SK-N-SH treated with all-trans-retinoic acid at 6 μM for 48 hours (cell line): ENCODE measurements at regions not wholly inside any gene's neighbourhood (a gene's known extent, or its start where the extent isn't known, plus 50 kb on each side); places are given as distances from the start of the nearest gene placed in this dataset.

Experiments
- ATAC-seq: fragments of 200-7000 bp; cut with Tn5 transposase; 3 replicates; pipeline ENCODE4 v1.9.1; 2020; ENCODE audit warnings: mild to moderate bottlenecking, moderate library complexity
- ARNTL ChIP-seq: fragments of 450-650 bp; formaldehyde crosslinking; IDR thresholded peaks from 2 replicates; pipeline ENCODE4 v1.5.0; 2020; ENCODE audit warnings: low read depth, mild to moderate bottlenecking, moderate library complexity, borderline replicate concordance
- ESRRG ChIP-seq: fragments of 250-450 bp; sonication (Bioruptor Pico); IDR thresholded peaks from 2 replicates; pipeline ENCODE4 v1.6.1; 2021; ENCODE audit warnings: mild to moderate bottlenecking
- GLIS3 ChIP-seq: fragments of 250-450 bp; sonication (Bioruptor Pico); IDR thresholded peaks from 2 replicates; pipeline ENCODE4 v1.5.0; 2020; ENCODE audit warnings: mild to moderate bottlenecking, moderate library complexity
- OSR1 ChIP-seq: fragments of 250-450 bp; sonication (Bioruptor Pico); IDR thresholded peaks from 2 replicates; pipeline ENCODE4 v1.8.0; 2022; ENCODE audit warnings: moderate library complexity, mild to moderate bottlenecking, inconsistent platforms
- PPARA ChIP-seq: fragments of 250-450 bp; sonication (Bioruptor Pico); IDR thresholded peaks from 2 replicates; pipeline ENCODE4 v1.5.0; 2020; ENCODE audit warnings: mild to moderate bottlenecking, borderline replicate concordance
- RARB ChIP-seq: fragments of 250-450 bp; sonication (Bioruptor Pico); IDR thresholded peaks from 2 replicates; pipeline ENCODE4 v1.8.0; 2021; ENCODE audit warnings: mild to moderate bottlenecking, moderate library complexity
- TCF4 ChIP-seq: fragments of 250-450 bp; sonication (Bioruptor Pico); IDR thresholded peaks from 2 replicates; pipeline ENCODE4 v1.8.0; 2021; ENCODE audit warnings: mild to moderate bottlenecking, moderate library complexity, borderline replicate concordance
- TOX ChIP-seq: fragments of 250-450 bp; sonication (Bioruptor Pico); IDR thresholded peaks from 2 replicates; pipeline ENCODE4 v1.8.0; 2021; ENCODE audit warnings: mild to moderate bottlenecking, moderate library complexity, borderline replicate concordance
- ZC3H10 ChIP-seq: fragments of 250-450 bp; sonication (Bioruptor Pico); IDR thresholded peaks from 2 replicates; pipeline ENCODE4 v1.5.1; 2021; ENCODE audit warnings: mild to moderate bottlenecking, moderate library complexity
- ZFP3 ChIP-seq: fragments of 250-450 bp; sonication (Bioruptor Pico); IDR thresholded peaks from 2 replicates; pipeline ENCODE4 v1.5.0; 2020; ENCODE audit warnings: mild to moderate bottlenecking, moderate library complexity
- ZFP30 ChIP-seq: fragments of 450-650 bp; formaldehyde crosslinking; IDR thresholded peaks from 2 replicates; pipeline ENCODE4 v1.5.0; 2022; ENCODE audit warnings: mild to moderate bottlenecking, moderate library complexity
- ZNF70 ChIP-seq: fragments of 450-650 bp; formaldehyde crosslinking; IDR thresholded peaks from 2 replicates; pipeline ENCODE4 v1.5.0; 2020; ENCODE audit warnings: mild to moderate bottlenecking, moderate library complexity
- ZNF8 ChIP-seq: fragments of 450-650 bp; formaldehyde crosslinking; IDR thresholded peaks from 2 replicates; pipeline ENCODE4 v1.5.0; 2020; ENCODE audit warnings: mild to moderate bottlenecking, moderate library complexity
- TF ChIP-seq, protein P1 (sequence below): fragments of 250-450 bp; sonication (Bioruptor Pico); IDR thresholded peaks from 2 replicates; pipeline ENCODE4 v1.8.0; 2021; ENCODE audit warnings: low read depth, mild to moderate bottlenecking, moderate library complexity, borderline replicate concordance
- TF ChIP-seq, protein P2 (sequence below): fragments of 250-450 bp; sonication (Bioruptor Pico); IDR thresholded peaks from 2 replicates; pipeline ENCODE4 v1.5.1; 2021; ENCODE audit warnings: mild to moderate bottlenecking, moderate library complexity
- TF ChIP-seq, protein P3 (sequence below): fragments of 250-450 bp; sonication (Bioruptor Pico); IDR thresholded peaks from 2 replicates; pipeline ENCODE4 v1.8.0; 2020; ENCODE audit warnings: mild to moderate bottlenecking, moderate library complexity, borderline replicate concordance

DNA sequence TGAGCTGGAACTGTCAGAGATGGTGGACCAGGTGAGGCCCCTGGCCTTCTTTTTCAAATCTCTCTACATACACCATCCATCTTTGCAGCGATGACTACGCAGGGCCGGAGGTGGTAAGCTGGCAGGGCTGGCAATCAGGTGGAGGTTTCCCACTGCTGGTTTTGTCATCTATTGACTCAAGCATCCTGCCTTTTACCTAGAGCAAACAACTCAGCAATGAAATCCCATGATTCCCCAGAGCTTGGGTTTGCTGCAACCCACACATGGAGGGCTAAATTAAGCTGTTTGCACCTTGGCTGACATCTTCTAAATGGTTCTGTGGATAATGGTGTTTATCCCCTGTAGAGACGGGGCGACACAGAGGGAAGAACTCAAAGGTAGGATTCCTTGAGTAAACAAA lies 170.2 kb downstream of the SCP2D1 start (continued):
- TF ChIP-seq, protein P1, sequence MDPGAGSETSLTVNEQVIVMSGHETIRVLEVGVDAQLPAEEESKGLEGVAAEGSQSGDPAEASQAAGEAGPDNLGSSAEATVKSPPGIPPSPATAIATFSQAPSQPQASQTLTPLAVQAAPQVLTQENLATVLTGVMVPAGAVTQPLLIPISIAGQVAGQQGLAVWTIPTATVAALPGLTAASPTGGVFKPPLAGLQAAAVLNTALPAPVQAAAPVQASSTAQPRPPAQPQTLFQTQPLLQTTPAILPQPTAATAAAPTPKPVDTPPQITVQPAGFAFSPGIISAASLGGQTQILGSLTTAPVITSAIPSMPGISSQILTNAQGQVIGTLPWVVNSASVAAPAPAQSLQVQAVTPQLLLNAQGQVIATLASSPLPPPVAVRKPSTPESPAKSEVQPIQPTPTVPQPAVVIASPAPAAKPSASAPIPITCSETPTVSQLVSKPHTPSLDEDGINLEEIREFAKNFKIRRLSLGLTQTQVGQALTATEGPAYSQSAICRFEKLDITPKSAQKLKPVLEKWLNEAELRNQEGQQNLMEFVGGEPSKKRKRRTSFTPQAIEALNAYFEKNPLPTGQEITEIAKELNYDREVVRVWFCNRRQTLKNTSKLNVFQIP, result no peak
- TF ChIP-seq ZC3H10 (CRISPR knock-in tag) (no peak), OSR1 (CRISPR knock-in tag) (no peak)
- TF ChIP-seq, protein P2, sequence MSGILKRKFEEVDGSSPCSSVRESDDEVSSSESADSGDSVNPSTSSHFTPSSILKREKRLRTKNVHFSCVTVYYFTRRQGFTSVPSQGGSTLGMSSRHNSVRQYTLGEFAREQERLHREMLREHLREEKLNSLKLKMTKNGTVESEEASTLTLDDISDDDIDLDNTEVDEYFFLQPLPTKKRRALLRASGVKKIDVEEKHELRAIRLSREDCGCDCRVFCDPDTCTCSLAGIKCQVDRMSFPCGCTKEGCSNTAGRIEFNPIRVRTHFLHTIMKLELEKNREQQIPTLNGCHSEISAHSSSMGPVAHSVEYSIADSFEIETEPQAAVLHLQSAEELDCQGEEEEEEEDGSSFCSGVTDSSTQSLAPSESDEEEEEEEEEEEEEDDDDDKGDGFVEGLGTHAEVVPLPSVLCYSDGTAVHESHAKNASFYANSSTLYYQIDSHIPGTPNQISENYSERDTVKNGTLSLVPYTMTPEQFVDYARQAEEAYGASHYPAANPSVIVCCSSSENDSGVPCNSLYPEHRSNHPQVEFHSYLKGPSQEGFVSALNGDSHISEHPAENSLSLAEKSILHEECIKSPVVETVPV, result no peak

DNA sequence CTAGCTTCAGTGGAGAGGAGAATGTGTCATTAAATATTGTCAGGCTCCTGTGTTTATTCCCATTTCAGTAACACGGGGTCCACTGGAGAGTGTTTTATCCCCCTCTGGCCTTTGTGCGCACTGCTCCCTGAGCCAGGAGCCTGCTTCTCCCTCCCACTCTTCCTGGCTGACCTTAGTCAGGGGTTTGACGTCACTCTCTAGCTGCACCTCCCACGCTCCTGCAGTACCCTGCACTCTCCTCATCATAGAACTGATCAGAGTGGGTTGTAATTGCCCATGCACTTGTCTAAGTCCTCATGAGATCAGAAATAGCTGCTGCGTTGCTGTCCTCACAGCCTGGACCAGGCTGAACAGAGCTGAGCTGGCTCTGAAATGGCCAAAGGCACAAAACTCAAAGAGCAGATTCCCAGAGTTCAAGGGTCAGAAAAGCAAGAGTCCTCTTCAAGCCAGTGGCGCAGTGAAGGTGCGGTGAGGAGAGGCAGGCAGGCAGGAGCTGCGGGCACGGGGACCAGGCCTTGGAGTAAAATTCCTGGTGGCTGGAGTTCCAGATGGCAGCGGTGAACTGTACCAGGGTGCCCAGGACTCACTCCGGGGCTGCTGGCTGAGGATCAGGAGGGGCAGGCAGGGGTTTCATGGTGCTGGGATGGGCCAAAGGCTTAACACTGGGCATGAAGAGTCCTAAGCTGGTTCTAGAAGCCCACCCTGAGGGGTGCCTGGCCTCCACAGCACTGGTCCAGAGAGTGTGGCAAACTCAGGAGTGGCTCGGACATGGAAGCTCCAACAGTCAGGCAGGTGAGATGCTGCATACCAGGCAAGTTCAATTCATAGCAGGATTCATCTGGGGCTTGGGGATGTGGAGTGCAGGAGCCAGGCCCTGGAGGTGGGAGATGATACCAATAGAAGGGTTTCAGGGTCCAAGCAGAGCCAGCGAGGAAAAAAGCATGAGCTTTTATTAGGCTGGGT lies 170.9 kb downstream of the SCP2D1 start:
- no peak for ATAC-seq
- TF ChIP-seq ZC3H10 (CRISPR knock-in tag) (no peak), ZFP30 (CRISPR knock-in tag) (no peak), TCF4 (CRISPR knock-in tag) (no peak), GLIS3 (no peak), OSR1 (CRISPR knock-in tag) (no peak), ZFP3 (CRISPR knock-in tag) (no peak), ZNF8 (CRISPR knock-in tag) (no peak)
- TF ChIP-seq, protein P3, sequence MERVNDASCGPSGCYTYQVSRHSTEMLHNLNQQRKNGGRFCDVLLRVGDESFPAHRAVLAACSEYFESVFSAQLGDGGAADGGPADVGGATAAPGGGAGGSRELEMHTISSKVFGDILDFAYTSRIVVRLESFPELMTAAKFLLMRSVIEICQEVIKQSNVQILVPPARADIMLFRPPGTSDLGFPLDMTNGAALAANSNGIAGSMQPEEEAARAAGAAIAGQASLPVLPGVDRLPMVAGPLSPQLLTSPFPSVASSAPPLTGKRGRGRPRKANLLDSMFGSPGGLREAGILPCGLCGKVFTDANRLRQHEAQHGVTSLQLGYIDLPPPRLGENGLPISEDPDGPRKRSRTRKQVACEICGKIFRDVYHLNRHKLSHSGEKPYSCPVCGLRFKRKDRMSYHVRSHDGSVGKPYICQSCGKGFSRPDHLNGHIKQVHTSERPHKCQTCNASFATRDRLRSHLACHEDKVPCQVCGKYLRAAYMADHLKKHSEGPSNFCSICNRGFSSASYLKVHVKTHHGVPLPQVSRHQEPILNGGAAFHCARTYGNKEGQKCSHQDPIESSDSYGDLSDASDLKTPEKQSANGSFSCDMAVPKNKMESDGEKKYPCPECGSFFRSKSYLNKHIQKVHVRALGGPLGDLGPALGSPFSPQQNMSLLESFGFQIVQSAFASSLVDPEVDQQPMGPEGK, result no peak
- TF ChIP-seq, protein P1, result no peak
- TF ChIP-seq, protein P2, result no peak

DNA sequence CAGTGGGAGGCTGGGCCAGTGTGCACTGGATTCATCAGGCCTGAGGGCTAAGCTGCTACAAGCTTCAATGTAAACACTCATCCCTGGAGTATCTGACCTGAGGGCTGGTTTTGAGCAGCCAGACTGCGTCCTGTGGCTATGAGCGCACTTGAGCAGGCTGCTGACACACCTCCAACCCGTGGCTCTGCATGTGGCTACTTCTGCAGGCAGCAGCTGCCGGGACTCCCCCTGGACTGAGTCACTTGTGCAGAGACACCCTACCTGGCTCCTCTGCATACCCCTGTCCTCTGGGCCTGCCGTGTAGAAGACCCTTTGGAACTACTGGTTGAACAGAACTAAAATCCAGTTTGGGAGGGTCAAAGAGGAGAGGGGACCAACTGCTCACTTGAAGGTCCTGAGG lies 172.0 kb downstream of the SCP2D1 start:
- ATAC-seq, result no peak
- TF ChIP-seq ZFP30 (CRISPR knock-in tag) (no peak), GLIS3 (no peak), TOX (CRISPR knock-in tag) (no peak), ZNF70 (no peak), RARB (CRISPR knock-in tag) (no peak), ZFP3 (CRISPR knock-in tag) (no peak), PPARA (no peak), ESRRG (no peak), ARNTL (CRISPR knock-in tag) (no peak)
- TF ChIP-seq, protein P3, result no peak
- TF ChIP-seq, protein P1, result no peak
